B cell (primary cell): ENCODE measurements at regions not wholly inside any gene's neighbourhood (a gene's known extent, or its start where the extent isn't known, plus 50 kb on each side); places are given as distances from the start of the nearest gene placed in this dataset.

Experiments
- ATAC-seq: fragments of 200-7000 bp; cut with Tn5 transposase; one replicate; pipeline ENCODE4 v1.10.0; 2021; ENCODE audit warnings: low read depth, mild to moderate bottlenecking, moderate number of reproducible peaks, moderate library complexity
- CTCF ChIA-PET: fragments of 350-600 bp; sonication (Branson Sonifier 250); formaldehyde crosslinking; loops from one replicate; lab custom pipeline; 2021; ENCODE audit warnings: antibody characterized with exemption, inconsistent platforms; lab: Charles Lee
- POLR2A ChIA-PET: fragments of 350-600 bp; sonication (Branson Sonifier 250); formaldehyde crosslinking; loops from one replicate; lab custom pipeline; 2021; ENCODE audit warnings: antibody characterized with exemption; lab: Charles Lee
- DNase-seq: peaks from one replicate; pipeline ENCODE4 v3.0.0; 2013
- H2AFZ ChIP-seq: 2 replicates; pipeline ENCODE4 v1.6.1; 2012; ENCODE audit warnings: mild to moderate bottlenecking, low read depth, low read length; ENCODE audit not compliant: insufficient read depth, poor library complexity, severe bottlenecking
- H3K27ac ChIP-seq, 2 donors: 1 replicate in 1 of 2; 2 replicates in 1 of 2; pipeline ENCODE4 v1.5.1; 2012 to 2013; ENCODE audit warnings: low read length in 2 of 2, mild to moderate bottlenecking in 2 of 2, moderate library complexity in 1 of 2
- H3K27me3 ChIP-seq, 4 experiments: fragments of 200-600 bp in 1 of 4; sonication (generic) in 1 of 4; replicated peaks in 1 of 4; 1 replicate in 2 of 4; 2 replicates in 2 of 4; pipeline versions ENCODE4 v1.6.1 to v1.7.0; 2013 to 2016; ENCODE audit warnings: low read length in 3 of 4, mild to moderate bottlenecking in 2 of 4, mixed read lengths in 1 of 4, moderate library complexity in 1 of 4; ENCODE audit not compliant: insufficient read depth in 4 of 4, control insufficient read depth in 3 of 4; ENCODE audit errors: control extremely low read depth in 1 of 4
- H3K36me3 ChIP-seq, 2 experiments: replicated peaks in 1 of 2; 1 replicate in 1 of 2; 2 replicates in 1 of 2; pipeline versions ENCODE4 v1.6.1 to v1.7.1; 2013; ENCODE audit warnings: low read length in 1 of 2; ENCODE audit not compliant: insufficient read depth in 2 of 2, control insufficient read depth in 1 of 2; ENCODE audit errors: control extremely low read depth in 1 of 2, extremely low read depth in 1 of 2
- H3K4me1 ChIP-seq, 2 donors: fragments of 200-600 bp in 1 of 2; sonication (generic) in 1 of 2; 1 replicate in 1 of 2; 2 replicates in 1 of 2; pipeline versions ENCODE4 v1.5.1 to v1.6.1; 2013 to 2017; ENCODE audit warnings: low read length in 2 of 2; ENCODE audit not compliant: control insufficient read depth in 2 of 2, insufficient read depth in 2 of 2
- H3K4me2 ChIP-seq: replicated peaks from 2 replicates; pipeline ENCODE3; 2012; ENCODE audit warnings: mild to moderate bottlenecking, low read depth, low read length; ENCODE audit not compliant: poor library complexity, severe bottlenecking
- H3K4me3 ChIP-seq, 5 experiments: fragments of 200-600 bp in 1 of 5; sonication (generic) in 1 of 5; 1 replicate in 3 of 5; 2 replicates in 2 of 5; pipeline versions ENCODE4 v1.5.1 to v1.7.0; 2011 to 2016; ENCODE audit warnings: low read length in 4 of 5, mild to moderate bottlenecking in 4 of 5, low read depth in 2 of 5, control low read depth in 1 of 5, moderate library complexity in 1 of 5; ENCODE audit not compliant: insufficient read depth in 1 of 5; ENCODE audit errors: control extremely low read depth in 1 of 5, extremely low read depth in 1 of 5
- H3K79me2 ChIP-seq: fragments of 200-600 bp; sonication (generic); one replicate; pipeline ENCODE4 v1.6.0; 2016; ENCODE audit warnings: low read length; ENCODE audit not compliant: control insufficient read depth, insufficient read depth
- H3K9ac ChIP-seq: fragments of 200-600 bp; sonication (generic); 2 replicates; pipeline ENCODE4 v1.6.1; 2017; ENCODE audit warnings: mild to moderate bottlenecking, low read length, moderate library complexity
- H3K9me3 ChIP-seq, 3 donors: one replicate each; pipeline versions ENCODE4 v1.6.1 to v1.7.1; 2013; ENCODE audit warnings: low read length in 2 of 3; ENCODE audit not compliant: control insufficient read depth in 2 of 3, insufficient read depth in 1 of 3; ENCODE audit errors: control extremely low read depth in 1 of 3
- H4K20me1 ChIP-seq: 2 replicates; pipeline ENCODE4 v1.6.0; 2012; ENCODE audit warnings: mild to moderate bottlenecking, low read length; ENCODE audit not compliant: insufficient read depth, control insufficient read depth, poor library complexity, severe bottlenecking
- H3K27ac Mint-ChIP-seq: one replicate; pipeline ENCODE4 v1.8.0; 2021; ENCODE audit warnings: mixed read lengths
- H3K27me3 Mint-ChIP-seq: one replicate; pipeline ENCODE4 v1.8.0; 2021; ENCODE audit warnings: mixed read lengths
- H3K4me1 Mint-ChIP-seq: one replicate; pipeline ENCODE4 v1.8.0; 2021; ENCODE audit warnings: mixed read lengths
- H3K4me3 Mint-ChIP-seq: one replicate; pipeline ENCODE4 v1.8.0; 2021; ENCODE audit warnings: mixed read lengths
- H3K9me3 Mint-ChIP-seq: one replicate; pipeline ENCODE4 v1.8.0; 2022; ENCODE audit warnings: mixed read lengths; ENCODE audit not compliant: insufficient read depth
- EZH2 ChIP-seq: IDR thresholded peaks from 2 replicates; pipeline ENCODE4 v1.6.1; 2012; ENCODE audit warnings: borderline replicate concordance, low read depth, mild to moderate bottlenecking, moderate library complexity, low read length; ENCODE audit not compliant: insufficient read depth, poor library complexity, severe bottlenecking
- WGBS: methylation state at CpG from one replicate; pipeline ENCODE4 v1.1.5; 2013; ENCODE audit warnings: missing lambda C conversion rate; ENCODE audit not compliant: insufficient coverage; 5-methylcytosine and 5-hydroxymethylcytosine counted together
- intact Hi-C: fragments of 100-400 bp; cut with micrococcal nuclease; formaldehyde crosslinking; loops from one replicate; pipeline ENCODE4 v1.10.0; 2022
- TF ChIP-seq, protein P1 (sequence below): fragments of 200-600 bp; IDR thresholded peaks from one replicate; pipeline ENCODE4 v1.8.0; 2022; ENCODE audit warnings: antibody characterized with exemption, mild to moderate bottlenecking

GRCh38 chr11:87780068-87780413, 395.2 kb downstream of the RAB38 start:
- H3K27ac Mint-ChIP-seq: no peak overlapping the region
- no peaks in the 10 kb centered on the region for H3K4me1 ChIP-seq
- H3K4me3 Mint-ChIP-seq: no peak overlapping the region
- H2AFZ ChIP-seq: no peak overlapping the region
- H3K4me2 ChIP-seq: no peak overlapping the region
- no peaks in the 10 kb centered on the region for H3K27me3 Mint-ChIP-seq
- H3K27me3 ChIP-seq: no peaks in the 10 kb centered on the region
- H3K27ac ChIP-seq: no peak overlapping the region
- no peaks in the 10 kb centered on the region for H3K79me2 ChIP-seq
- H3K9me3 Mint-ChIP-seq: peaks cover 3% of the 10 kb centered on the region
- intact Hi-C loops: no loop called here
- ChIA-PET POLR2A (no interaction called here), CTCF (no interaction called here)
- H3K9ac ChIP-seq: no peak overlapping the region
- DNase-seq (no peak), ATAC-seq (no peak)
- TF ChIP-seq EZH2: no peak
- TF ChIP-seq, protein P1, sequence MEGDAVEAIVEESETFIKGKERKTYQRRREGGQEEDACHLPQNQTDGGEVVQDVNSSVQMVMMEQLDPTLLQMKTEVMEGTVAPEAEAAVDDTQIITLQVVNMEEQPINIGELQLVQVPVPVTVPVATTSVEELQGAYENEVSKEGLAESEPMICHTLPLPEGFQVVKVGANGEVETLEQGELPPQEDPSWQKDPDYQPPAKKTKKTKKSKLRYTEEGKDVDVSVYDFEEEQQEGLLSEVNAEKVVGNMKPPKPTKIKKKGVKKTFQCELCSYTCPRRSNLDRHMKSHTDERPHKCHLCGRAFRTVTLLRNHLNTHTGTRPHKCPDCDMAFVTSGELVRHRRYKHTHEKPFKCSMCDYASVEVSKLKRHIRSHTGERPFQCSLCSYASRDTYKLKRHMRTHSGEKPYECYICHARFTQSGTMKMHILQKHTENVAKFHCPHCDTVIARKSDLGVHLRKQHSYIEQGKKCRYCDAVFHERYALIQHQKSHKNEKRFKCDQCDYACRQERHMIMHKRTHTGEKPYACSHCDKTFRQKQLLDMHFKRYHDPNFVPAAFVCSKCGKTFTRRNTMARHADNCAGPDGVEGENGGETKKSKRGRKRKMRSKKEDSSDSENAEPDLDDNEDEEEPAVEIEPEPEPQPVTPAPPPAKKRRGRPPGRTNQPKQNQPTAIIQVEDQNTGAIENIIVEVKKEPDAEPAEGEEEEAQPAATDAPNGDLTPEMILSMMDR: no peak
- no peaks in the 10 kb centered on the region for H3K36me3 ChIP-seq
- H3K4me3 ChIP-seq: no peak overlapping the region
- no peaks in the 10 kb centered on the region for H4K20me1 ChIP-seq
- peaks cover 0 to 1% (median 0%) of the 10 kb centered on the region in 3 donors for H3K9me3 ChIP-seq
- no peaks in the 10 kb centered on the region for H3K4me1 Mint-ChIP-seq

DNA sequence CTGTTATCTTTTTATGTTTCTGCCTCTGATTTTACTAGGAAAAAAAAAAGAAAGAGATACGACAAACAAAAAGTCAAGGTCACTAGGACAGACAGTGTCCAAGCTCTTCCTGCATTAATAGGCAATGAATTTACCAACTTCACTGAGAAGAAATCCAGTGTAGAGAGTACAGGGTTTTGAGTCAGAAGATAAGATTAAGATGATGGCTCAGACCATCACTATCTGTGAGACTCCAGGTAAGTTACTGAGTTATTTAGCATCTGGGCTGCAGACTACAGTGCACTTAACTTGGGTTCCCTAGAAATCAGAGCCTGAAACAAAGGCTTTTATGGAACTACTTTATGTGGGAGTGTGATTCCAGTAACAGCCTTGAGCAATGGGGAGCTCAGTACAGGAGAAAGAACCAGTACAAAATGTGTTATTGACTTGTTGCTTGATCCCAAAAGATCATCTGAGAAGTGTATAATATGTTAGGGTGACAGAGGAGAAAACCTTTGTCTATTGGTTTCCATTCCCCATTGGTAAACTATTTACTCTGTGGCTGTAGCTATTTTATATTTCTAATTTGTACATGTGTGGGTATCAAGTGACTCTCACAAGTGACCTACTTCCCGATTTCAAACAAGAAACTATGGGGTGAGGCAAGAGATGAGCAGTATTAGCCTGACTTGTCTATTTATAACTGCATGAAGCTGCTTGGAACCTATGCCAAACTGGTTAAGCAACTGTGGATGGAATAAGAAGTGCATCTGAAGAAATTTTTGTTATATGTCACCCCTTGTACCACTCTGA, 395.8 kb downstream of the RAB38 start:
- no peaks in the 10 kb centered on the region for H4K20me1 ChIP-seq
- H3K36me3 ChIP-seq: no peaks in the 10 kb centered on the region
- H3K4me3 ChIP-seq: no peak overlapping the region
- TF ChIP-seq, protein P1: no peak
- TF ChIP-seq EZH2: no peak
- H3K79me2 ChIP-seq: no peaks in the 10 kb centered on the region
- Mint-ChIP-seq H3K9me3 (peaks cover 3% of the 10 kb centered on the region), H3K4me3 (no peak overlapping the region), H3K27ac (no peak overlapping the region), H3K4me1 (no peaks in the 10 kb centered on the region), H3K27me3 (no peaks in the 10 kb centered on the region)
- H3K27me3 ChIP-seq: no peaks in the 10 kb centered on the region
- no peak overlapping the region for H3K9ac ChIP-seq
- no CpG with 5 or more reads among the region's 2 CpGs for WGBS
- no peak overlapping the region for H3K27ac ChIP-seq
- no peaks in the 10 kb centered on the region for H3K9me3 ChIP-seq
- ATAC-seq (no peak), DNase-seq (no peak)
- no peak overlapping the region for H3K4me2 ChIP-seq
- intact Hi-C loops: no loop called here
- ChIA-PET CTCF (no interaction called here), POLR2A (no interaction called here)
- no peaks in the 10 kb centered on the region for H3K4me1 ChIP-seq
- no peak overlapping the region for H2AFZ ChIP-seq
